PC-9 (cell line): ENCODE measurements at regions not wholly inside any gene's neighbourhood (a gene's known extent, or its start where the extent isn't known, plus 50 kb on each side); places are given as distances from the start of the nearest gene placed in this dataset.

Experiments used
- EZH2 ChIP-seq: fragments of 200-600 bp; sonication (generic); IDR thresholded peaks from 2 replicates; pipeline ENCODE4 v1.8.0; 2017; ENCODE audit warnings: antibody characterized with exemption, low read depth
- TF ChIP-seq, protein P1 (sequence below): fragments of 200-600 bp; sonication (generic); conservative IDR thresholded peaks from 2 replicates; pipeline ENCODE4 v1.6.1; 2017; ENCODE audit warnings: mixed run types, antibody characterized with exemption, mild to moderate bottlenecking, moderate library complexity

DNA sequence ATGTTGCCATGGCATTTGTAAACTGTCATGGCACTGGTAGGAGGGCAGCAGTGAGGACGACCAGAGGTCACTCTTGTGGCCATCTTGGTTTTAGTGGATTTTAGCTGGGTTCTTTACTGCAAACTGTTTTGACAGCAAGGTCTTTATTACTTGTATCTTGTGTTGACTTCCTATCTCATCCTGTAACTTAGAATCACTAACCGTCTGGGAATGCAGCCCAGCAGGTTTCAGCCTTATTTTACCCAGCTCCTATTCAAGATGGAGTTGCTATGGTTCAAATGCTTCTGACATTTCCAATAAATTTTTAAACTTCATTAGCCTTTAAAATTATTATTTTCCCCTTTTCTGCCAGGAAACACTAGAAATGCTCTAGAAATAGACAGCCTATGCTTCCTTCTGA lies 839.1 kb downstream of the NR2F1-AS1 start:
- TF ChIP-seq, protein P1, sequence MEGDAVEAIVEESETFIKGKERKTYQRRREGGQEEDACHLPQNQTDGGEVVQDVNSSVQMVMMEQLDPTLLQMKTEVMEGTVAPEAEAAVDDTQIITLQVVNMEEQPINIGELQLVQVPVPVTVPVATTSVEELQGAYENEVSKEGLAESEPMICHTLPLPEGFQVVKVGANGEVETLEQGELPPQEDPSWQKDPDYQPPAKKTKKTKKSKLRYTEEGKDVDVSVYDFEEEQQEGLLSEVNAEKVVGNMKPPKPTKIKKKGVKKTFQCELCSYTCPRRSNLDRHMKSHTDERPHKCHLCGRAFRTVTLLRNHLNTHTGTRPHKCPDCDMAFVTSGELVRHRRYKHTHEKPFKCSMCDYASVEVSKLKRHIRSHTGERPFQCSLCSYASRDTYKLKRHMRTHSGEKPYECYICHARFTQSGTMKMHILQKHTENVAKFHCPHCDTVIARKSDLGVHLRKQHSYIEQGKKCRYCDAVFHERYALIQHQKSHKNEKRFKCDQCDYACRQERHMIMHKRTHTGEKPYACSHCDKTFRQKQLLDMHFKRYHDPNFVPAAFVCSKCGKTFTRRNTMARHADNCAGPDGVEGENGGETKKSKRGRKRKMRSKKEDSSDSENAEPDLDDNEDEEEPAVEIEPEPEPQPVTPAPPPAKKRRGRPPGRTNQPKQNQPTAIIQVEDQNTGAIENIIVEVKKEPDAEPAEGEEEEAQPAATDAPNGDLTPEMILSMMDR = no peak
- no peak for TF ChIP-seq EZH2
